GM18502 (cell line): ENCODE measurements at regions not wholly inside any gene's neighbourhood (a gene's known extent, or its start where the extent isn't known, plus 50 kb on each side); places are given as distances from the start of the nearest gene placed in this dataset.

ENCODE experiments used
- ATAC-seq: cut with Tn5 transposase; IDR thresholded peaks from one replicate; pipeline ENCODE4 v1.9.1; 2021; ENCODE audit warnings: mild to moderate bottlenecking; ENCODE audit not compliant: unreplicated experiment, poor library complexity

- ATAC-seq = no peak
These were observed 196.2 kb downstream of the KIF26A start for GRCh38 chr14:104334424-104335161.

GRCh38 chr14:104335176-104335575 lies 196.8 kb downstream of the KIF26A start:
- ATAC-seq = no peak

GRCh38 chr14:104335611-104336010 lies 197.2 kb downstream of the KIF26A start:
- no peak for ATAC-seq

- no peak for ATAC-seq
These were observed 199.0 kb downstream of the KIF26A start for GRCh38 chr14:104337351-104337750.

- ATAC-seq = no peak
These were observed 201.0 kb downstream of the KIF26A start for GRCh38 chr14:104339361-104339760.

- ATAC-seq = no peak
These were observed 201.4 kb downstream of the KIF26A start for GRCh38 chr14:104339829-104340228.

- ATAC-seq = no peak
These were observed 203.4 kb downstream of the KIF26A start for GRCh38 chr14:104341532-104342434.

- ATAC-seq = no peak
These were observed 204.3 kb downstream of the KIF26A start for GRCh38 chr14:104342435-104343293.

- ATAC-seq = no peak
These were observed 204.9 kb downstream of the KIF26A start for GRCh38 chr14:104343294-104343625.

GRCh38 chr14:104343690-104344640 lies 205.6 kb downstream of the KIF26A start:
- no peak for ATAC-seq

GRCh38 chr14:104344818-104345620 lies 206.6 kb downstream of the KIF26A start:
- no peak for ATAC-seq

- no peak for ATAC-seq
These were observed 207.5 kb downstream of the KIF26A start for GRCh38 chr14:104345621-104346462.

- ATAC-seq = no peak
These were observed 208.2 kb downstream of the KIF26A start for GRCh38 chr14:104346608-104347007.

GRCh38 chr14:104348741-104349140 lies 210.4 kb downstream of the KIF26A start:
- ATAC-seq = no peak

- no peak for ATAC-seq
These were observed 211.6 kb downstream of the KIF26A start for GRCh38 chr14:104349950-104350349.

- ATAC-seq = no peak
These were observed 212.2 kb downstream of the KIF26A start for GRCh38 chr14:104350463-104351185.

GRCh38 chr14:104351849-104352492 lies 213.6 kb downstream of the KIF26A start:
- ATAC-seq = no peak
